ENCODE measurements at regions not wholly inside any gene's neighbourhood (a gene's known extent, or its start where the extent isn't known, plus 50 kb on each side); places are given as distances from the start of the nearest gene placed in this dataset.
"Not testable (repeated sequence)": the region's sequence is repeated elsewhere in the genome, so short reads cannot be mapped to it uniquely, and the experiment has no call there.

- CTCF ChIA-PET (ENCODE audit: partially characterized antibody); H3K4me1 Mint-ChIP-seq; H3K27ac ChIP-seq (ENCODE audit: low read depth, low read length); H3K36me3 ChIP-seq (ENCODE audit: insufficient read depth, low read length); H3K9me3 Mint-ChIP-seq; H3K36me3 Mint-ChIP-seq; H3K9me3 ChIP-seq (ENCODE audit: control insufficient read depth in 1 of 2, low read length in 2 of 2); H3K27ac Mint-ChIP-seq; DNase-seq; H3K27me3 Mint-ChIP-seq; POLR2A ChIA-PET (ENCODE audit: partially characterized antibody); H3K4me3 Mint-ChIP-seq; intact Hi-C loops (cut with micrococcal nuclease); H3K27me3 ChIP-seq (ENCODE audit: insufficient read depth, low read length); H3K4me3 ChIP-seq (ENCODE audit: low read length in 2 of 2); H3K4me1 ChIP-seq (ENCODE audit: insufficient read depth, low read length): not testable (repeated sequence)
Observed at GRCh38 chr5:177847914-177848313, 65.2 kb upstream of the FAM153A start.

GRCh38 chr5:177846598-177846997 is 63.9 kb upstream of the FAM153A start:
- H3K36me3 Mint-ChIP-seq; H3K4me1 ChIP-seq (ENCODE audit: insufficient read depth, low read length); H3K27ac ChIP-seq (ENCODE audit: low read depth, low read length); H3K4me3 Mint-ChIP-seq; H3K27ac Mint-ChIP-seq; H3K9me3 Mint-ChIP-seq; H3K4me1 Mint-ChIP-seq; H3K9me3 ChIP-seq (ENCODE audit: control insufficient read depth in 1 of 2, low read length in 2 of 2); H3K27me3 ChIP-seq (ENCODE audit: insufficient read depth, low read length); H3K36me3 ChIP-seq (ENCODE audit: insufficient read depth, low read length); POLR2A ChIA-PET (ENCODE audit: partially characterized antibody); CTCF ChIA-PET (ENCODE audit: partially characterized antibody); intact Hi-C loops (cut with micrococcal nuclease); H3K4me3 ChIP-seq (ENCODE audit: low read length in 2 of 2); H3K27me3 Mint-ChIP-seq: not testable (repeated sequence)
- peak in 2 of 5 donors; percentile 23 to 36 for DNase-seq

DNA sequence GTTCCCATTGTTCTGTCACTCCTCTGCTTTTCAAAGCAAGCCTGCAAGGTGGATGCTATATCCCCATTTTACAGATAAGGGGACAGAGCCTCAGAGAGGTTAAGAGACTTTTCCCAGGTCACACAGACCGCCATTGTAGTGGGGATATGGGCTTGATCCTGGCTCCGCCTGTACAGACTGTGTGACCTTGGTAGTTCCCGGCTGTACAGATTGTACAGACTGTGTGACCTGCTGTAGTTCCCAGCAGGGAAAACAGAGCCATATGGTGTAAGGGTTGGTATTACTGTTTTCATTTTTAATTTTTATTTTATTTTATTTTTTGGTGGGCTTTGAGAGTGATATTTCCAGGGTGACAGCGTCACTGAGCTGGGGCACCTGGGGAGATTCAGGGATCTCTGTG is 63.2 kb upstream of the FAM153A start:
- H3K27me3 ChIP-seq (ENCODE audit: insufficient read depth, low read length); H3K4me3 Mint-ChIP-seq; H3K4me1 Mint-ChIP-seq; H3K27ac Mint-ChIP-seq; H3K9me3 ChIP-seq (ENCODE audit: control insufficient read depth in 1 of 2, low read length in 2 of 2); POLR2A ChIA-PET (ENCODE audit: partially characterized antibody); DNase-seq; H3K4me1 ChIP-seq (ENCODE audit: insufficient read depth, low read length); CTCF ChIA-PET (ENCODE audit: partially characterized antibody); H3K27me3 Mint-ChIP-seq; intact Hi-C loops (cut with micrococcal nuclease); H3K9me3 Mint-ChIP-seq; H3K36me3 ChIP-seq (ENCODE audit: insufficient read depth, low read length); H3K27ac ChIP-seq (ENCODE audit: low read depth, low read length); H3K4me3 ChIP-seq (ENCODE audit: low read length in 2 of 2): not testable (repeated sequence)
- H3K36me3 Mint-ChIP-seq: peaks cover 3 to 10% of the 10 kb centered on the region in 2 donors

DNA sequence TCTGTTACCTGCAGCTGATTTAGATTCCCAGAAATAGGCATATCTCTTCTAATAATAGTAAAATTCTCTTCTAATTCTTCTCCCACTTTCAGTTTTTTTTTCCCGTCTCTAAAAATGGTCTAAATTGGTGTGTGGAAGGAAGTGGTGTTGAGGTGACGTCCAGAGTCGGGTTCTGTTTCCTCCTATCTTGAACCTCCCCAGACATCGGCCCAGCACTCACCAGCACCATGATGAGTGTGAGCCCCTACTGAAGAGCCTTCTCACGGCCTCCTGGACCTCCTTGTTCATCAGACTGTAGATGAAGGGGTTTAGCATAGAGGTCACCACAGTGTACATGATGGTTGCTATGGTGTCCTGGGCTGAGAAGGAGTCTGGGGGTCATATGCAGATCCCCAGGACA is 53.5 kb upstream of the FAM153A start:
- H3K4me1 ChIP-seq (ENCODE audit: insufficient read depth, low read length); H3K27ac ChIP-seq (ENCODE audit: low read depth, low read length); H3K4me3 ChIP-seq (ENCODE audit: low read length in 2 of 2); H3K9me3 ChIP-seq (ENCODE audit: control insufficient read depth in 1 of 2, low read length in 2 of 2); CTCF ChIA-PET (ENCODE audit: partially characterized antibody); H3K9me3 Mint-ChIP-seq; H3K36me3 ChIP-seq (ENCODE audit: insufficient read depth, low read length); H3K27me3 ChIP-seq (ENCODE audit: insufficient read depth, low read length); intact Hi-C loops (cut with micrococcal nuclease); H3K27me3 Mint-ChIP-seq; POLR2A ChIA-PET (ENCODE audit: partially characterized antibody): not testable (repeated sequence)
- Mint-ChIP-seq H3K27ac (peak overlapping the region in 3 of 7 donors; percentile 52 to 87 (median 70)), H3K4me1 (peaks cover 8 to 23% (median 12%) of the 10 kb centered on the region in 4 donors), H3K36me3 (peaks cover 13 to 23% of the 10 kb centered on the region in 2 donors), H3K4me3 (peak overlapping the region in 5 of 8 donors; percentile 52 to 79 (median 61))
- DNase-seq: peak in 2 of 5 donors; percentile 28 to 45

Measured in CD4-positive, alpha-beta memory T cell (primary cell).